22Rv1 (cell line): ENCODE measurements at regions not wholly inside any gene's neighbourhood (a gene's known extent, or its start where the extent isn't known, plus 50 kb on each side); places are given as distances from the start of the nearest gene placed in this dataset.

Experiments
- H3K27ac ChIP-seq: fragments of 450-650 bp; 2 replicates; pipeline ENCODE4 v1.5.1; 2017
- ZFX ChIP-seq: fragments of 450-650 bp; IDR thresholded peaks from 2 replicates; pipeline ENCODE4 v1.6.1; 2017; ENCODE audit warnings: antibody characterized with exemption, borderline replicate concordance
- TF ChIP-seq, protein P1 (sequence below): fragments of 450-650 bp; IDR thresholded peaks from 2 replicates; pipeline ENCODE4 v1.5.1; 2017; ENCODE audit warnings: mild to moderate bottlenecking

DNA sequence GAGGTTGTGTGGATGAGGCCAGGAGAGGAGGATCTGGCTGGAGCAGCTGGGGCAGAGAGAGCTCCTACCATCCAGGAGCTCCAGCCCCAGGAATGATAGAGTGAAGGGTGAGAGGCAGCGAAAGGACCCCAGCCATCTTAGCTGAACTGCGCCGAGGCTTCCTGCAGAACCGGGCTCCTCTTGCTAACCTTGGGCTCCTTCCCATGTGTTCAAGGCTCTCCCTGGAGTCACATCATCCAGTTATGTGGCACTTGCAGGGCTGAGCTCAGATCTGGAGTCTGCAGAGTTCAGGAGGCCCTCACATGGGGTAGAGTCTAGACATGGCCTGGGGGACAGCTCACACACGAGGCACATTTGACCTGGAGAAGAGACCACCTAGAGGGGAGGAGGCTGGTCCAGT lies 225.0 kb upstream of the ZNF32 start:
- H3K27ac ChIP-seq: no peak overlapping the region
- TF ChIP-seq ZFX: no peak
- TF ChIP-seq, protein P1, sequence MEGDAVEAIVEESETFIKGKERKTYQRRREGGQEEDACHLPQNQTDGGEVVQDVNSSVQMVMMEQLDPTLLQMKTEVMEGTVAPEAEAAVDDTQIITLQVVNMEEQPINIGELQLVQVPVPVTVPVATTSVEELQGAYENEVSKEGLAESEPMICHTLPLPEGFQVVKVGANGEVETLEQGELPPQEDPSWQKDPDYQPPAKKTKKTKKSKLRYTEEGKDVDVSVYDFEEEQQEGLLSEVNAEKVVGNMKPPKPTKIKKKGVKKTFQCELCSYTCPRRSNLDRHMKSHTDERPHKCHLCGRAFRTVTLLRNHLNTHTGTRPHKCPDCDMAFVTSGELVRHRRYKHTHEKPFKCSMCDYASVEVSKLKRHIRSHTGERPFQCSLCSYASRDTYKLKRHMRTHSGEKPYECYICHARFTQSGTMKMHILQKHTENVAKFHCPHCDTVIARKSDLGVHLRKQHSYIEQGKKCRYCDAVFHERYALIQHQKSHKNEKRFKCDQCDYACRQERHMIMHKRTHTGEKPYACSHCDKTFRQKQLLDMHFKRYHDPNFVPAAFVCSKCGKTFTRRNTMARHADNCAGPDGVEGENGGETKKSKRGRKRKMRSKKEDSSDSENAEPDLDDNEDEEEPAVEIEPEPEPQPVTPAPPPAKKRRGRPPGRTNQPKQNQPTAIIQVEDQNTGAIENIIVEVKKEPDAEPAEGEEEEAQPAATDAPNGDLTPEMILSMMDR: no peak

GRCh38 chr10:43872644-43873043 lies 224.0 kb upstream of the ZNF32 start:
- H3K27ac ChIP-seq: no peak overlapping the region
- TF ChIP-seq, protein P1: no peak
- no peak for TF ChIP-seq ZFX

DNA sequence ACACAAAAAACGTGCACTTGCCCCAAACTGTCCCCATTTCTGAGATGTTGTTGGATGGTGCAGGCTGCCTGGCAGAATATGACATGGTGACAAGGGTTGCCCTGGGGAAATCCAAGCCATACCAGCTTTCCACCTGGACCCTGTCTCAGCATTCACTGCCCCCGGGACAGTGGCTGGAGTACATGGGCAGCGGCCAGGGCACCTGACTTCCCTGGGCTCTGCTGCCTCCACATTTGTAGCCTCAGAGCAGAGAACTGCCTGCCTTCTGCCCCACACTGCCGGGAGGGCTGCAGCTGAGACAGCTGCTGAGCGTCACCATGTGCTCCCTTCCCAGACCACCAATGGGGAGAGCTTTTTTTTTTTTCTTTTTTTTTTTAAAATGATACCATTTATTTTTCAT lies 222.9 kb upstream of the ZNF32 start:
- H3K27ac ChIP-seq: no peak overlapping the region
- TF ChIP-seq ZFX: no peak
- TF ChIP-seq, protein P1: no peak

DNA sequence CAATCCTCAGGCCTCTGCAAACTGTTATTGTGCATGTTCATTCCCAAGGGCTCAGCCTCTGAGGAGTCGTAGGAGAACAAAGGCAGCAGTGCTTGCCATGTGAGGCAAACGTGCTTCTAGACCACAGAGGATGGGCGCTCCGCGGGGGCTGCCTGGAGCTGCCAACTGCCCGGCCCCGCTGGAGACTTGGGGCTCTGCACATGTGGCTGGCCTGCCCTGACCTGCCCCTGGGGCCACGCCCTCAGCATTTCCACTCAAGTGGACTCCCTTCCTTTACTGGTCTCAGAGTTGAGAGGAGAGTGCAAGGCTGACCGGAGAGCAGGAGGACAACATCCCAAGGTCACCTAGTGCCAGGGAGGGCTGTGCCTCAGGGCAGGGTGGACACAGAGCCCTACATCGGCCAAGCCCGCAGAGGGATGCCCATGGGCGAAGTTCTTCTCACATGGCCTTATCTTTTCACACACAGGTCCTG lies 222.3 kb upstream of the ZNF32 start:
- H3K27ac ChIP-seq: no peak overlapping the region
- no peak for TF ChIP-seq ZFX
- TF ChIP-seq, protein P1: no peak

GRCh38 chr10:43869669-43870322 lies 221.1 kb upstream of the ZNF32 start:
- TF ChIP-seq ZFX: no peak
- TF ChIP-seq, protein P1: no peak
- H3K27ac ChIP-seq: no peak overlapping the region

DNA sequence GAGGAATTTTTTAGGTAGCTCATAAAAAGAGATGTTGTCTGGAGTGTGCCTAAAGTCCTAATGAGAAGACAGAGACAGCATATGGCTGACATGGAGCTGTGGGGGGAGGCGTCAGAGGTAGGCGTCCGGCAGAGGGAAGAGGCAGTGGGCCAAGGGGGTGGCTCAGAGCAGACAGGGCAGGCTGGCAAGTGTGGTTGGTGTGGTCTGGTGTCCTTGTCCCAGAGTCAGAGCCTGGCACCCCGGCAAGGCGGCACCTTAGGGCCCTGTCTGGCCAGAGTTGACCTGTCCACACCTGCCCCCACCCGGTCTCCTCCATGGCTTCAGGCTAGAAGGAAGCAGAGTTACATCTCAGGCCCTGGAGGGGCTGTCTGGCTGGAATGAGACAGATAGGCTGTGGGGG lies 220.3 kb upstream of the ZNF32 start:
- no peak for TF ChIP-seq ZFX
- TF ChIP-seq, protein P1: no peak
- no peak overlapping the region for H3K27ac ChIP-seq

DNA sequence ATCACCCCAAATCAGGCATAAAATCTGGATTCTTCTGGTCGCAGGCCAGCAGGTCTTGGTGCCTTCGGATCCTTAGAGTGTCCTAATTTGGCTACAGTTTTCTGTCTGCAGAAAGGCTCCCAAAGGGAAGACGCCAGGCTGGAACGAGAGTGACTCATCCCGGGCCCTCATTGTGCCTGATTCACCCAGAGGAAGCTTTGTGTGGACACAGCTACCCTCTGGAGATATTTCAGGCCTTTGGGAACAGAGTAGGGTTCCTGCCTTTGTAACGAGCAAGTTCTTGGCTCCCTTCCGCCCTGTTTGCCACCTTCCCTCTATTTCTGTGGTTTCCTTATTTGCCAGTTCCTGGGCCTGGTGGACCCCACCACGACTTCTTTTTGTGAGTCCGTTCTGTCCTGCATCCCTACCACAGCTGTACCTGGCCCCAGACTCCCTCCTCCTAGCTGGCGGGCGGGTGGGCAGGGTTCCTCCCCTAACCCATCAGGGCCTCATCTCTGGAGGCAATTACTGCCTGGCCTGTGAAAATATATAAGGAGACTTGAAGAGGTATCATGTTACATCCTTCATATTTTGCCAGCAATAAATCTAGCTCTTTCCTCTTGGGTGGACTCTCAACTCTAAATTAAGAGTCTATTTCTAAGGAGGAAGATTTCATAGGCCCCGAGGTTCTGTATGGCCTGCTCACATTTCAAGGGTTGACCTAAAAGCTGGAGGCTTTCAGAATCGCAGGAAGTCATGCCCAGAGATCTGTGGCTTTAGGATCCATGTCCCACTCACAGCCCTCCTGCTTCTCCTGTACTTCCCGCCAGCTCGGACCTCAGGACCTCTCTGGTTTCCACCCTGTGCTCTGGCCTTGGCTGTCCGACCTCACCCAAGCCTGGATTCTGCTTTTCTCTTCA lies 219.2 kb upstream of the ZNF32 start:
- H3K27ac ChIP-seq: no peak overlapping the region
- no peak for TF ChIP-seq ZFX
- TF ChIP-seq, protein P1: no peak
